ENCODE measurements at regions not wholly inside any gene's neighbourhood (a gene's known extent, or its start where the extent isn't known, plus 50 kb on each side); places are given as distances from the start of the nearest gene placed in this dataset.

GRCh38 chr11:96652516-96652915 lies 262.7 kb downstream of the JRKL start:
- TF ChIP-seq CTCF (conservative IDR thresholded peaks at IDR 0.05; ENCODE audit: low read depth, low read length) = no peak
- TF ChIP-seq EZH2 (IDR thresholded peaks at IDR 0.05; ENCODE audit: borderline replicate concordance, low read depth, low read length, poor library complexity, severe bottlenecking) = no peak

All from A673 (cell line).